ENCODE measurements at regions not wholly inside any gene's neighbourhood (a gene's known extent, or its start where the extent isn't known, plus 50 kb on each side); places are given as distances from the start of the nearest gene placed in this dataset.

DNA sequence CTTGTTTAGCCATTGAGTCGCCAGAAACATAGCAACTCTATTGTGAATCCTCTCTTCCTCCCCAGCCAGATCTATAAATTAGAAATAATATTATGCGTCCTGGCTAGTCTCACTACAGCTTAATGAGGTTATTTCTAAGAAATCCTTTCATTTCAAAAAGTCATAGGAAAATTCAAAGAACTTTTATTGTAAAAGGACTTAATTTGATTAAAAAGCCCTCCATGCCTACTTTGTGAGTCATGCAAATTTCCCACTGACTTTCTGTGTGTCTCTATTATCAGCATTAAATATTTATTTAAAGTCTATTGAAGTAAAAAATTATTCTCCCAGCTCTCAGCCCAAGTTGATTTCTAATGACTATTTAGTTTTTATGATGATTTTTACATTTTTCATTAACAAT is 160.7 kb downstream of the PHLDA1 start:
- Histone ChIP-seq H3K9ac (ENCODE audit: low read depth in 1 of 2, low read length in 2 of 2) (no peak overlapping the region), H3K9me3 (ENCODE audit: control insufficient read depth in 1 of 2, low read length in 2 of 2) (no peaks in the 10 kb centered on the region), H3K4me1 (ENCODE audit: control insufficient read depth in 1 of 2, insufficient read depth in 2 of 2, low read length in 2 of 2) (peaks cover 0 to 4% of the 10 kb centered on the region in 2 donors), H3K36me3 (ENCODE audit: control insufficient read depth in 1 of 2, insufficient read depth in 2 of 2, low read length in 2 of 2) (no peaks in the 10 kb centered on the region), H3K27ac (ENCODE audit: low read depth, low read length) (no peak overlapping the region), H3K4me3 (ENCODE audit: low read depth in 1 of 2, low read length in 2 of 2) (no peak overlapping the region), H3K27me3 (ENCODE audit: control insufficient read depth in 1 of 2, insufficient read depth in 2 of 2, low read length in 2 of 2) (no peaks in the 10 kb centered on the region)

DNA sequence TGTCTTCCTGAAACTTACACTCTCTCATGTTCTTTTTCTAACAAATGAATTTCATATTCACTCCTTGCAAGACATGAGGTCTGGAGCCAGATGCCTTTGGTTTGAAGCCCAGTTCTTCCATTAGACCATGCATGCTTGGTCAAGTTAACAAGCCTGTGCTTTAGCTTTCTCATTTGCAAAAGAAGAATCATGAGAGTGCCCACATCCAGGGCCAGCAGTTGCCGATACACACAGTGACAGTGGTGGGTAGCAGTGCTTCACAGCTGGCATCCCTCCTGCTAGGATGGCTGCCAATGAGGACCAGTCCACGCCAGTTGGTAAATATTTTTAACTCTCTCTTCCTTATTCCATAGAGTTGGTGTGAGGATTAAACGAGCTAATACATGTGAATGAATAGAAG is 163.1 kb downstream of the PHLDA1 start:
- no peaks in the 10 kb centered on the region for H3K27me3 ChIP-seq (ENCODE audit: control insufficient read depth in 1 of 2, insufficient read depth in 2 of 2, low read length in 2 of 2)
- H3K4me3 ChIP-seq (ENCODE audit: low read depth in 1 of 2, low read length in 2 of 2) = no peak overlapping the region
- peaks cover 0 to 4% of the 10 kb centered on the region in 2 donors for H3K4me1 ChIP-seq (ENCODE audit: control insufficient read depth in 1 of 2, insufficient read depth in 2 of 2, low read length in 2 of 2)
- H3K9me3 ChIP-seq (ENCODE audit: control insufficient read depth in 1 of 2, low read length in 2 of 2) = no peaks in the 10 kb centered on the region
- H3K36me3 ChIP-seq (ENCODE audit: control insufficient read depth in 1 of 2, insufficient read depth in 2 of 2, low read length in 2 of 2) = no peaks in the 10 kb centered on the region
- no peak overlapping the region for H3K9ac ChIP-seq (ENCODE audit: low read depth in 1 of 2, low read length in 2 of 2)
- H3K27ac ChIP-seq (ENCODE audit: low read depth, low read length) = no peak overlapping the region

DNA sequence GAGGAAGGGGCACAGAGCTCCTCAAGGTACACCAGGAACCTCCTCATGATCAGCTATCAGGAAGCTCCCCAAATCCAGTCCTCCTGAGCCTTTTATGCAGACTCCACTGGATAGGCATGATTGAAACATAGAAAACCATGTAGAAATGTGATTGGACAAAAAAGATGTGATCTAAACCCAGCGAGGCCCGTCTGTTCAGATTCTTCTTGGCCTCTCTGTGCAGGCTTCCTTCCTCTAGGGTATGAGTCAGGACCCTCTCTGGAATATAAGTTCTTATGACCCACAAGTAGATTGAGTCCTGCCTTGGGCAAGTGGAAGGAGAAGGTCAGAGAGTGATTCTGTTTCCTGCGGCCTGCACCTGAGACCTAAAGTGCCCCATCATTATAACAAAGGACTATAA is 166.3 kb downstream of the PHLDA1 start:
- H3K36me3 ChIP-seq (ENCODE audit: control insufficient read depth in 1 of 2, insufficient read depth in 2 of 2, low read length in 2 of 2) = no peaks in the 10 kb centered on the region
- no peak overlapping the region for H3K9ac ChIP-seq (ENCODE audit: low read depth in 1 of 2, low read length in 2 of 2)
- no peak overlapping the region for H3K27ac ChIP-seq (ENCODE audit: low read depth, low read length)
- no peaks in the 10 kb centered on the region for H3K27me3 ChIP-seq (ENCODE audit: control insufficient read depth in 1 of 2, insufficient read depth in 2 of 2, low read length in 2 of 2)
- H3K4me1 ChIP-seq (ENCODE audit: control insufficient read depth in 1 of 2, insufficient read depth in 2 of 2, low read length in 2 of 2) = no peaks in the 10 kb centered on the region
- H3K9me3 ChIP-seq (ENCODE audit: control insufficient read depth in 1 of 2, low read length in 2 of 2) = no peaks in the 10 kb centered on the region
- no peak overlapping the region for H3K4me3 ChIP-seq (ENCODE audit: low read depth in 1 of 2, low read length in 2 of 2)

DNA sequence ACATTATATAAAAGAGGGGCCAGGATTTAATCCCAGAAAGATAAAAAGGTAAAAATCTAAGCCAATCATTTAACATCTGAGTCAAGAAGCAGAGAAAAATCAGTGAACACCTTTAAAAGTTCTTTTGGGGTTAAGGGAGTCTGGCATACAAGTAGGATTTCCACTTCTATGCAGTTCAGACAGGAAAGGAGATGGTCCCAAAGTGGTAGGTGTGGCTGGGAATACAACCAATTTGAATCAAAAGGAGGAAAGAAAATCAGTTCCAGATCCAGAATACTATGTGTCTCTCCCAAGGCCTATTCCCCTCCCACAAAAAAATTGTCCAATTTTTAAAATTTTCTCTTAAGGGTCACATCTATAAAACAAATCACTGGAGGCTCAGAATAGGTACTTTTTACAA is 167.4 kb downstream of the PHLDA1 start:
- H3K9ac ChIP-seq (ENCODE audit: low read depth in 1 of 2, low read length in 2 of 2) = no peak overlapping the region

DNA sequence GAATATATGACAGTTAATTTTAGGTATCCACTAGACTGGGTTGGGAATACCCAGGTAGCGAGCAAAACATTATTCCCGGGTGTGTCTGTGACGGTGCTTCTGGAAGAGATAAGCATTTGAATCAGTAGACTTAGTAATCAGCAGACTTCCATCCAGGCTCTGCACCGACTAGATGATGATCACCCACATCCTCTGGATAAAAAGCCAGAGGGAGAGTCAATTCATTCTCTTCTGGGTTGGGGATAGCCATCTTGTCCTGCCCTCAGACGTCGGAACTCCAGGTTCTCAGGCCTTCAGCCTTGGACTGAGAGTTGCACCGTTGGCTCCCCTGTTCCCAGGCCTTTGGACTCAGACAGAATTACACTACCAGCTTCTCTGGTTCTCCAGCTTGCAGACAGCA is 168.0 kb downstream of the PHLDA1 start:
- no peak overlapping the region for H3K4me3 ChIP-seq (ENCODE audit: low read depth in 1 of 2, low read length in 2 of 2)
- no peak overlapping the region for H3K9ac ChIP-seq (ENCODE audit: low read depth in 1 of 2, low read length in 2 of 2)
- H3K36me3 ChIP-seq (ENCODE audit: control insufficient read depth in 1 of 2, insufficient read depth in 2 of 2, low read length in 2 of 2) = no peaks in the 10 kb centered on the region
- H3K4me1 ChIP-seq (ENCODE audit: control insufficient read depth in 1 of 2, insufficient read depth in 2 of 2, low read length in 2 of 2) = no peaks in the 10 kb centered on the region
- H3K27ac ChIP-seq (ENCODE audit: low read depth, low read length) = no peak overlapping the region
- H3K9me3 ChIP-seq (ENCODE audit: control insufficient read depth in 1 of 2, low read length in 2 of 2) = no peaks in the 10 kb centered on the region
- no peaks in the 10 kb centered on the region for H3K27me3 ChIP-seq (ENCODE audit: control insufficient read depth in 1 of 2, insufficient read depth in 2 of 2, low read length in 2 of 2)

More for the DNA sequence above, 167.4 kb downstream of the PHLDA1 start:
- Histone ChIP-seq H3K4me3 (ENCODE audit: low read depth in 1 of 2, low read length in 2 of 2) (no peak overlapping the region), H3K4me1 (ENCODE audit: control insufficient read depth in 1 of 2, insufficient read depth in 2 of 2, low read length in 2 of 2) (no peaks in the 10 kb centered on the region), H3K9me3 (ENCODE audit: control insufficient read depth in 1 of 2, low read length in 2 of 2) (no peaks in the 10 kb centered on the region), H3K27me3 (ENCODE audit: control insufficient read depth in 1 of 2, insufficient read depth in 2 of 2, low read length in 2 of 2) (no peaks in the 10 kb centered on the region), H3K27ac (ENCODE audit: low read depth, low read length) (no peak overlapping the region), H3K36me3 (ENCODE audit: control insufficient read depth in 1 of 2, insufficient read depth in 2 of 2, low read length in 2 of 2) (no peaks in the 10 kb centered on the region)

DNA sequence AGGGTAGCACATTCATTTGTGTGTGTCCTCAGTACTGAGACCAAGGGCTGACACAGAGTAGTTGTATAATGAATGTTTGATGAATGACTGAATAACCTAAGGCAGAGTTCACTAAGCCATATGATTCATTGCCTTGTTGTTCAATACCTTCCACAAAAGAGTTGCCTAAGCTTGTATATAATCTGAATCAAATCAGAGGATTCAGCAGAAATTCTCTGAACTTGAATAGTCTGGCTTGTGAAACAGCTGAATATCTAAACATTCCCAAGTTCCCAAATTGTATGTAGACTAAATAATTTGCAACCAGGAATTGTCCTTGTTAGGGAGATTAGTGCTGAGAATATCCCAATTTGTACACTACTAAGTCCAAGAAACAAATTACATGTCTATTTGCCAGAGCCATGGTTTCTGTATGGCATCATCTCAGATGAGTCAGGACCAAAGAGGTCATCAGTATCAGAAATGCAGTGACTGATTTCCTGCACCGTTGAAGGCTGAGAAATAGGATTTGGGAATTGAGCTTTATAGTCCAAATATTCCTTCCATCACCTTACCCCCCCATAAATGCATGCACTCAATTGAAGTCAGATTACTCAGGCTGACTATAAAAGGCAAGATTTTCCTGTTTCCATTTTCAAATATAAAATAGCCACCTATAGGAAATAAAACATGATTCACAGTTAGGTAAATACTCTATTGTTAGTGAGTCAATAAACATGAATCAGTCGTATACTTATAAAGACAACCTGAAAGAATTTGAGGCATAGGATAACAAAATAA is 168.7 kb downstream of the PHLDA1 start:
- Histone ChIP-seq H3K9me3 (ENCODE audit: control insufficient read depth in 1 of 2, low read length in 2 of 2) (no peaks in the 10 kb centered on the region), H3K9ac (ENCODE audit: low read depth in 1 of 2, low read length in 2 of 2) (no peak overlapping the region), H3K27ac (ENCODE audit: low read depth, low read length) (no peak overlapping the region), H3K4me1 (ENCODE audit: control insufficient read depth in 1 of 2, insufficient read depth in 2 of 2, low read length in 2 of 2) (no peaks in the 10 kb centered on the region), H3K4me3 (ENCODE audit: low read depth in 1 of 2, low read length in 2 of 2) (no peak overlapping the region), H3K27me3 (ENCODE audit: control insufficient read depth in 1 of 2, insufficient read depth in 2 of 2, low read length in 2 of 2) (no peaks in the 10 kb centered on the region), H3K36me3 (ENCODE audit: control insufficient read depth in 1 of 2, insufficient read depth in 2 of 2, low read length in 2 of 2) (no peaks in the 10 kb centered on the region)

DNA sequence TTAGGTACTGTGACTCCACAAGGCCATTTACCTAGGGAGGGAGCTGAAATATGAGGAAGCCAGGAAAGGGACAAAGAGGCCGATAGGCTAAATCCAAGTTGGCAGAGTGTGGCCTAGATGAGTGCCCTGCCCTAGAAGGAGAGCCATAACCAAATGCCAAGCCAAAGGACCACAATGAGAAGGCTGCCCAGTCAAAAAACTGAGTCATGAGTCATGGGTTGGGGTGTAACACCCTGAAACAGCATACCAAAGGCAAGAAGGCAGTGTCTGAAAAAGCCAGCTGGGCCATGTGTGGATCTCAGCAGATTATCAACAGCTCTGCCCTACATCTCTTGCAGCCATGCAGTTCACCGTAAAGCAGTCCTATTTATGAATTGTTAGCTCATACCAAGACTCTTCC is 171.7 kb downstream of the PHLDA1 start:
- Histone ChIP-seq H3K9ac (ENCODE audit: low read depth in 1 of 2, low read length in 2 of 2) (no peak overlapping the region), H3K27ac (ENCODE audit: low read depth, low read length) (no peak overlapping the region), H3K4me1 (ENCODE audit: control insufficient read depth in 1 of 2, insufficient read depth in 2 of 2, low read length in 2 of 2) (no peaks in the 10 kb centered on the region), H3K27me3 (ENCODE audit: control insufficient read depth in 1 of 2, insufficient read depth in 2 of 2, low read length in 2 of 2) (no peaks in the 10 kb centered on the region), H3K4me3 (ENCODE audit: low read depth in 1 of 2, low read length in 2 of 2) (no peak overlapping the region), H3K9me3 (ENCODE audit: control insufficient read depth in 1 of 2, low read length in 2 of 2) (no peaks in the 10 kb centered on the region), H3K36me3 (ENCODE audit: control insufficient read depth in 1 of 2, insufficient read depth in 2 of 2, low read length in 2 of 2) (no peaks in the 10 kb centered on the region)

DNA sequence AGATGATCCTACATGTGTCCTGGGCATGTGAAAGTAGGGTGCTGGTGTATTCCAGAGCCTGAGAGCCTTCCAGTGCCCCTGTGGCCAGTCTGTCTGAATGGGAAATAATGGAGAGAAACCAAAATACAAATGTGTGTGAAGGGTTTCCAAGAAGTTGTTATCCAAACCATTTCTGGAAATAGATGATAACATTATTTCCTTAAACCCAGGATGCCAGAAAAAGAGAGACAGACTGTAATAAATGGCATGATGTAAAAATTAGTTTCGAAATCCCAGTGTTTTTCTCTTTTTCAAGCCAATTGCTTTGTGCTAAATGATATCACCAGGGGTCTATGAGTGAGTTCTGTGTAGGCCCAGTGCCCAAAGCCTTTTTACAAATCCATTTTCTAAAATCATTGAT is 175.3 kb downstream of the PHLDA1 start:
- no peaks in the 10 kb centered on the region for H3K36me3 ChIP-seq (ENCODE audit: control insufficient read depth in 1 of 2, insufficient read depth in 2 of 2, low read length in 2 of 2)
- no peak overlapping the region for H3K27ac ChIP-seq (ENCODE audit: low read depth, low read length)
- H3K4me1 ChIP-seq (ENCODE audit: control insufficient read depth in 1 of 2, insufficient read depth in 2 of 2, low read length in 2 of 2) = no peaks in the 10 kb centered on the region
- H3K9me3 ChIP-seq (ENCODE audit: control insufficient read depth in 1 of 2, low read length in 2 of 2) = no peaks in the 10 kb centered on the region
- H3K4me3 ChIP-seq (ENCODE audit: low read depth in 1 of 2, low read length in 2 of 2) = no peak overlapping the region
- H3K9ac ChIP-seq (ENCODE audit: low read depth in 1 of 2, low read length in 2 of 2) = no peak overlapping the region
- H3K27me3 ChIP-seq (ENCODE audit: control insufficient read depth in 1 of 2, insufficient read depth in 2 of 2, low read length in 2 of 2) = no peaks in the 10 kb centered on the region

DNA sequence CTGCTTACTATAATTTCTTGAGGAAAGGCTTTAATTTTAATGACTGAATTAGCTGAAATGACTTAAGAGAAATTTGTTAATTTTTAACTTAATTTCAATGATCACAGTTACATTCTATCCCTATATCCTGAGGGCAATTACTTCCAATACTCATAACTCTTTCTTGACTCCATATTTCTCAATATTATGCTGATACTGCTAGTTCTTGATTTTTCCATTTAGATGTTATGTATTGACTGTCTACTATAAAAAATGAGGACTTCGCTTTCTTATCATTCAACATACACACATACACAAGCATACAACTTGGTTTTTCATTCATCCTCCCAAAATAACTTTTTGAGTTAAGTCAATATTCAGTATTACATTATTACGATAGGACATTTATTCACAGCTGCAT is 176.2 kb downstream of the PHLDA1 start:
- H3K36me3 ChIP-seq (ENCODE audit: control insufficient read depth in 1 of 2, insufficient read depth in 2 of 2, low read length in 2 of 2) = no peaks in the 10 kb centered on the region
- H3K9ac ChIP-seq (ENCODE audit: low read depth in 1 of 2, low read length in 2 of 2) = no peak overlapping the region
- no peaks in the 10 kb centered on the region for H3K4me1 ChIP-seq (ENCODE audit: control insufficient read depth in 1 of 2, insufficient read depth in 2 of 2, low read length in 2 of 2)

DNA sequence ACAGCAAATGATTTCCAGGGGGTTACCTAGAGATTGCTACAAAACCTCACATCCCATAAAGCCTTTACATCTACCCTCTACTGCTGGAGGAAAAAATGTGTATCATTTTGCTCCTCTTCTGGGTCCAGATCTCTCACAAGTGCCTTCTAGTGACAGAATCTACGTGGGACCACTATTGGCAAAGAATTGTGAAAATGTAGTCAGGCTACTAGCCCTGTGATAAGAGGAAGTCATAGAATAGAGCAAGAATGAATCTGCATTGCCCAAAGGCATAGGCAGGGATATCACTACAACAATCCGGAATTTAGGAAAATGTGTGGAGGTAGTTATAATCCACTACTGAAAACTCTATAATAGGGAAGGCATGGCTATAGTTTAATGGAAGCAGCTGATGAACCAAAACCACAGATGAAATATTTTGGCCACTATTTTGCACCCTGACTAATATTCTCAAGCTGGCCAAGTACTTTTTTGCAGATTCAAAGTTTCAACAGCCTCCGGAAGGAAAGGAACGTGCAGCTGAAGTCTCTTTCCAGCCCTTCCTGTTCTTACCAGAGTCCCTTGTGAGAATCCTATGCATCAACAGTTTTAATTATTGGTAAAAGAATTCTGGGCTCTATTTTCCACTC is 176.8 kb downstream of the PHLDA1 start:
- no peak overlapping the region for H3K4me3 ChIP-seq (ENCODE audit: low read depth in 1 of 2, low read length in 2 of 2)
- H3K4me1 ChIP-seq (ENCODE audit: control insufficient read depth in 1 of 2, insufficient read depth in 2 of 2, low read length in 2 of 2) = no peaks in the 10 kb centered on the region
- H3K27ac ChIP-seq (ENCODE audit: low read depth, low read length) = no peak overlapping the region
- no peaks in the 10 kb centered on the region for H3K9me3 ChIP-seq (ENCODE audit: control insufficient read depth in 1 of 2, low read length in 2 of 2)
- H3K27me3 ChIP-seq (ENCODE audit: control insufficient read depth in 1 of 2, insufficient read depth in 2 of 2, low read length in 2 of 2) = no peaks in the 10 kb centered on the region
- H3K9ac ChIP-seq (ENCODE audit: low read depth in 1 of 2, low read length in 2 of 2) = no peak overlapping the region
- no peaks in the 10 kb centered on the region for H3K36me3 ChIP-seq (ENCODE audit: control insufficient read depth in 1 of 2, insufficient read depth in 2 of 2, low read length in 2 of 2)

More for the DNA sequence above, 176.2 kb downstream of the PHLDA1 start:
- Histone ChIP-seq H3K9me3 (ENCODE audit: control insufficient read depth in 1 of 2, low read length in 2 of 2) (no peaks in the 10 kb centered on the region), H3K27ac (ENCODE audit: low read depth, low read length) (no peak overlapping the region), H3K27me3 (ENCODE audit: control insufficient read depth in 1 of 2, insufficient read depth in 2 of 2, low read length in 2 of 2) (no peaks in the 10 kb centered on the region), H3K4me3 (ENCODE audit: low read depth in 1 of 2, low read length in 2 of 2) (no peak overlapping the region)
